SU-DHL-6 (cell line): ENCODE measurements at regions not wholly inside any gene's neighbourhood (a gene's known extent, or its start where the extent isn't known, plus 50 kb on each side); places are given as distances from the start of the nearest gene placed in this dataset.

Experiments used
- EZH2phosphoT487 ChIP-seq: fragments of 200-600 bp; sonication (generic), shearing (Covaris generic); conservative IDR thresholded peaks from 2 replicates; pipeline ENCODE4 v1.6.1; 2018; ENCODE audit warnings: mild to moderate bottlenecking, antibody characterized with exemption, low read length, moderate library complexity, mixed read lengths
- TF ChIP-seq, protein P1 (sequence below): fragments of 200-600 bp; sonication (generic); IDR thresholded peaks from one replicate; pipeline ENCODE4 v1.5.1; 2017; ENCODE audit warnings: antibody characterized with exemption, mild to moderate bottlenecking, low read length, moderate library complexity; ENCODE audit not compliant: insufficient read depth, poor library complexity, severe bottlenecking

DNA sequence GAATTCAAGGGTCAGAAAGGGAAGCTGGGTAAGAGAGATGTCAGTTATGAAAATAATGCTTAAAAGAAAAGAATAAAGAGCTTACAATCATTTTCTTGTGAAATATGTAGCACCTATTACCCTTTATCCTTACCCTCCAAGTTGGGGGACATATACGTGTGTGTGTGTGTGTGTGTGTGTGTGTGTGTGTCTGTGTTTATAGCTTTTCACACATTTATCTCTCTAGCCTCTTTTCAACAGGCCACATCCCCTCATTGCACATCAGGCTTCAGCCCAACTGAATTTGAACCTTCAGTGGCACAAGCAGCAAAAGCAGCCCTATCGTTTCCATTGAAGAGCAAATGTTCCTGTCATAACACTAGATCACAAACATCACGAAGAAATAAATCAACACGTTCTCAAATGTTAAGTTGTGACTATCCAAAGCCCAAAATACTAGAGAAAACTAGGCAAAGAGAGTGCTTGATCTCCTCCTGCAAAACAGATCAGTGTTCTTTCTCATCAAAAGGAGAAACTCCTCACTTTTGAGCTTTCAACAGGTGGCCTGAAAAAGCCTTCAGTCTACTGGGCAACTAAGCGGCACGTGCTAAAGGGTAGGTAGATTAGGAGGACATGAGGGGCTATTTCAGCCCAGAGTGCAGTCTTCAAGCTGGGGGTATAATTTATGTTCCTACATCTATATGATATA is 416.4 kb downstream of the EFNA5 start:
- TF ChIP-seq, protein P1, sequence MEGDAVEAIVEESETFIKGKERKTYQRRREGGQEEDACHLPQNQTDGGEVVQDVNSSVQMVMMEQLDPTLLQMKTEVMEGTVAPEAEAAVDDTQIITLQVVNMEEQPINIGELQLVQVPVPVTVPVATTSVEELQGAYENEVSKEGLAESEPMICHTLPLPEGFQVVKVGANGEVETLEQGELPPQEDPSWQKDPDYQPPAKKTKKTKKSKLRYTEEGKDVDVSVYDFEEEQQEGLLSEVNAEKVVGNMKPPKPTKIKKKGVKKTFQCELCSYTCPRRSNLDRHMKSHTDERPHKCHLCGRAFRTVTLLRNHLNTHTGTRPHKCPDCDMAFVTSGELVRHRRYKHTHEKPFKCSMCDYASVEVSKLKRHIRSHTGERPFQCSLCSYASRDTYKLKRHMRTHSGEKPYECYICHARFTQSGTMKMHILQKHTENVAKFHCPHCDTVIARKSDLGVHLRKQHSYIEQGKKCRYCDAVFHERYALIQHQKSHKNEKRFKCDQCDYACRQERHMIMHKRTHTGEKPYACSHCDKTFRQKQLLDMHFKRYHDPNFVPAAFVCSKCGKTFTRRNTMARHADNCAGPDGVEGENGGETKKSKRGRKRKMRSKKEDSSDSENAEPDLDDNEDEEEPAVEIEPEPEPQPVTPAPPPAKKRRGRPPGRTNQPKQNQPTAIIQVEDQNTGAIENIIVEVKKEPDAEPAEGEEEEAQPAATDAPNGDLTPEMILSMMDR: no peak
- no peak for TF ChIP-seq EZH2phosphoT487
